ENCODE measurements at regions not wholly inside any gene's neighbourhood (a gene's known extent, or its start where the extent isn't known, plus 50 kb on each side); places are given as distances from the start of the nearest gene placed in this dataset.
"Not testable (repeated sequence)": the region's sequence is repeated elsewhere in the genome, so short reads cannot be mapped to it uniquely, and the experiment has no call there.

DNA sequence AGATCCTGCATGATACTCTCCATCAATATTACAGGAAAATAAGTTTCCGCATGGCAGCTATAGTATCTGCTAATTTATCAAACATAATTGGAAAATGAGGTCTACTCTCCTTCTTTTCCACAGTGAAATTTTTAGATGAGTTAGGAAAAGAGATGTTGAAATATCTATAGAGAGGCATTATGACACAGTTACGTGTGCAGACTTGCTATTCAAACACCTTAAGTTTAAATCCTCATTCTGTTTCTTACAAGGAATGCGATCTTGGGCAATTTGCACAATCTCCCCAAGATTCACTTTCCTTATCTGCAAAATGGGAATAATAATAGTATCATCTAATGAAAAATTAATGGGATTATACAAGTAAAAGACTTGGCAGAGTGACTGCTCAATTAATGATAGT is 91.7 kb upstream of the SLCO6A1 start:
- Mint-ChIP-seq H3K36me3 (ENCODE audit: insufficient read depth) (peaks cover 3% of the 10 kb centered on the region), H3K27me3 (no peaks in the 10 kb centered on the region), H3K4me3 (ENCODE audit: low read depth) (no peak overlapping the region), H3K4me1 (ENCODE audit: low read depth) (no peaks in the 10 kb centered on the region), H3K27ac (no peak overlapping the region), H3K9me3 (ENCODE audit: low read depth) (peaks cover 9% of the 10 kb centered on the region)
- no peak for DNase-seq (ENCODE audit: low spot score, unreplicated experiment)
- no peak for TF ChIP-seq CTCF (IDR thresholded peaks at IDR 0.05; ENCODE audit: unreplicated experiment)

- TF ChIP-seq CTCF (IDR thresholded peaks at IDR 0.05; ENCODE audit: unreplicated experiment) = no peak
- DNase-seq (ENCODE audit: low spot score, unreplicated experiment) = no peak
- Mint-ChIP-seq H3K27me3 (no peaks in the 10 kb centered on the region), H3K9me3 (ENCODE audit: low read depth) (peaks cover 9% of the 10 kb centered on the region), H3K4me3 (ENCODE audit: low read depth) (no peak overlapping the region), H3K4me1 (ENCODE audit: low read depth) (no peaks in the 10 kb centered on the region), H3K36me3 (ENCODE audit: insufficient read depth) (peaks cover 3% of the 10 kb centered on the region), H3K27ac (no peak overlapping the region)
Observed at GRCh38 chr5:102591650-102592049, 92.8 kb upstream of the SLCO6A1 start.

DNA sequence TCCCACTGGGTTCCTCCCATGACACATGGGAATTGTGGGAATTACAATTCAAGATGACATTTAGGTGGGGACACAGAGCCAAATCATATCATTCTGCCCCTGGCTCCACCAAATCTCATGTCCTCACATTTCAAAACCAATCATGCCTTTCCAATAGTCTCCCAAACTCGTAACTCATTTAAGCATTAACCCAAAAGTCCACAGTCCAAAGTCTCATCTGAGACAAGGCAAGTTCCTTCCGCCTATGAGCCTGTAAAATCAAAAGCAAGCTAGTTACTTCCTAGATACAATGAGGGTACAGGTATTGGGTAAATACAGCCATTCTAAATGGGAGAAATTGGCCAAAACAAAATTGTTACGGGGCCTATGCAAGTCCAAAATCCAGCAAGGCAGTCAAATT is 93.8 kb upstream of the SLCO6A1 start:
- not testable (repeated sequence) for H3K27me3 Mint-ChIP-seq; H3K36me3 Mint-ChIP-seq (ENCODE audit: insufficient read depth); DNase-seq (ENCODE audit: low spot score, unreplicated experiment); H3K4me3 Mint-ChIP-seq (ENCODE audit: low read depth); H3K9me3 Mint-ChIP-seq (ENCODE audit: low read depth); H3K27ac Mint-ChIP-seq; H3K4me1 Mint-ChIP-seq (ENCODE audit: low read depth)

- no peak for TF ChIP-seq CTCF (IDR thresholded peaks at IDR 0.05; ENCODE audit: unreplicated experiment)
- H3K4me3 Mint-ChIP-seq (ENCODE audit: low read depth) = no peak overlapping the region
- peaks cover 9% of the 10 kb centered on the region for H3K9me3 Mint-ChIP-seq (ENCODE audit: low read depth)
- H3K4me1 Mint-ChIP-seq (ENCODE audit: low read depth) = no peaks in the 10 kb centered on the region
- no peaks in the 10 kb centered on the region for H3K27me3 Mint-ChIP-seq
- H3K27ac Mint-ChIP-seq = no peak overlapping the region
- peaks cover 3% of the 10 kb centered on the region for H3K36me3 Mint-ChIP-seq (ENCODE audit: insufficient read depth)
- no peak for DNase-seq (ENCODE audit: low spot score, unreplicated experiment)
Observed at GRCh38 chr5:102594192-102594591, 95.4 kb upstream of the SLCO6A1 start.

DNA sequence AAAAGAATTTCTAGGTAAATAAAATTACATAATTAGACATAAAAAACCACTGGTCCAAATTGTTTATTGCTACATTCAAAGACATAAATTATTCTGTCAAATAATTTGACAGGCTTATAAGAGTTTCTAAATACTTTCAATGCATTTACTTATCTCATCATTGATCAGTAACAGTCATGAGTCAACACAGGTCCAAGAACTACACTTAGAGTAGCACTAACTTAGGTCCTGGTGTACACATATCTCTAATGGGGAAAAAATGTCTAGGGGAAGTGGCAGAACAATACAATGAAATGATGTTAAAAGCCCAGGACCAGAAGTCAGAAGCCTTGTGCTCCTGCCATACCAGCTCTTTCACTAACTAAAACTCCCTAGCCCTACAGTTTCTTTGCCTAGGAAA is 96.5 kb upstream of the SLCO6A1 start:
- Mint-ChIP-seq H3K27me3 (no peaks in the 10 kb centered on the region), H3K36me3 (ENCODE audit: insufficient read depth) (peaks cover 3% of the 10 kb centered on the region), H3K4me1 (ENCODE audit: low read depth) (no peaks in the 10 kb centered on the region), H3K27ac (no peak overlapping the region), H3K4me3 (ENCODE audit: low read depth) (no peak overlapping the region), H3K9me3 (ENCODE audit: low read depth) (peaks cover 9% of the 10 kb centered on the region)
- TF ChIP-seq CTCF (IDR thresholded peaks at IDR 0.05; ENCODE audit: unreplicated experiment) = no peak
- DNase-seq (ENCODE audit: low spot score, unreplicated experiment) = no peak

- H3K27me3 Mint-ChIP-seq = no peaks in the 10 kb centered on the region
- TF ChIP-seq CTCF (IDR thresholded peaks at IDR 0.05; ENCODE audit: unreplicated experiment) = no peak
- H3K4me1 Mint-ChIP-seq (ENCODE audit: low read depth) = no peaks in the 10 kb centered on the region
- no peak for DNase-seq (ENCODE audit: low spot score, unreplicated experiment)
- H3K36me3 Mint-ChIP-seq (ENCODE audit: insufficient read depth) = peaks cover 3% of the 10 kb centered on the region
- peaks cover 9% of the 10 kb centered on the region for H3K9me3 Mint-ChIP-seq (ENCODE audit: low read depth)
- no peak overlapping the region for H3K27ac Mint-ChIP-seq
- no peak overlapping the region for H3K4me3 Mint-ChIP-seq (ENCODE audit: low read depth)
Observed at GRCh38 chr5:102596113-102596512, 97.3 kb upstream of the SLCO6A1 start.

All from progenitor cell of endocrine pancreas (in vitro differentiated cells).